ENCODE measurements at regions not wholly inside any gene's neighbourhood (a gene's known extent, or its start where the extent isn't known, plus 50 kb on each side); places are given as distances from the start of the nearest gene placed in this dataset.

- 86 to 94% methylated on average over 4 of the region's 4 CpGs for WGBS, 2 donors
- H3K4me3 ChIP-seq = no peak overlapping the region
- H3K9me3 ChIP-seq = no peaks in the 10 kb centered on the region
- intact Hi-C loops (cut with DNase I; ENCODE audit: low total_unique reads) = no loop called here
- no peaks in the 10 kb centered on the region for H3K4me1 ChIP-seq
- H3K36me3 ChIP-seq (ENCODE audit: low read depth, missing control alignments) = no peaks in the 10 kb centered on the region
- TF ChIP-seq POLR2A (IDR thresholded peaks at IDR 0.05) (no peak), CTCF (IDR thresholded peaks at IDR 0.05) (no peak)
- no peaks in the 10 kb centered on the region for H3K27me3 ChIP-seq
- no peak for DNase-seq
- H3K27ac ChIP-seq = no peak overlapping the region
These were observed 70.0 kb downstream of the LMO4 start for GRCh38 chr1:87398641-87399040.

GRCh38 chr1:87399264-87399663, 70.6 kb downstream of the LMO4 start:
- TF ChIP-seq CTCF (IDR thresholded peaks at IDR 0.05) (no peak), POLR2A (IDR thresholded peaks at IDR 0.05) (no peak)
- H3K4me1 ChIP-seq = no peaks in the 10 kb centered on the region
- no peak overlapping the region for H3K4me3 ChIP-seq
- H3K27ac ChIP-seq = no peak overlapping the region
- DNase-seq = no peak
- intact Hi-C loops (cut with DNase I; ENCODE audit: low total_unique reads) = no loop called here
- 94 to 97% methylated on average over 2 of the region's 2 CpGs for WGBS, 2 donors
- no peaks in the 10 kb centered on the region for H3K9me3 ChIP-seq
- no peaks in the 10 kb centered on the region for H3K27me3 ChIP-seq
- no peaks in the 10 kb centered on the region for H3K36me3 ChIP-seq (ENCODE audit: low read depth, missing control alignments)

- H3K9me3 ChIP-seq = no peaks in the 10 kb centered on the region
- H3K27ac ChIP-seq = no peak overlapping the region
- intact Hi-C loops (cut with DNase I; ENCODE audit: low total_unique reads) = no loop called here
- H3K36me3 ChIP-seq (ENCODE audit: low read depth, missing control alignments) = no peaks in the 10 kb centered on the region
- DNase-seq = no peak
- WGBS, 2 donors = 63 to 75% methylated on average over 4 of the region's 4 CpGs
- no peak overlapping the region for H3K4me3 ChIP-seq
- no peaks in the 10 kb centered on the region for H3K27me3 ChIP-seq
- TF ChIP-seq CTCF (IDR thresholded peaks at IDR 0.05) (no peak), POLR2A (IDR thresholded peaks at IDR 0.05) (no peak)
- H3K4me1 ChIP-seq = no peaks in the 10 kb centered on the region
These were observed 71.0 kb downstream of the LMO4 start for GRCh38 chr1:87399701-87400100.

- no peaks in the 10 kb centered on the region for H3K9me3 ChIP-seq
These were observed 72.1 kb downstream of the LMO4 start for GRCh38 chr1:87400813-87401212.

More at GRCh38 chr1:87400813-87401212, 72.1 kb downstream of the LMO4 start:
- TF ChIP-seq POLR2A (IDR thresholded peaks at IDR 0.05) (no peak), CTCF (IDR thresholded peaks at IDR 0.05) (no peak)
- no peaks in the 10 kb centered on the region for H3K4me1 ChIP-seq
- WGBS, 2 donors = 77 to 82% methylated on average over 1 of the region's 1 CpG
- H3K36me3 ChIP-seq (ENCODE audit: low read depth, missing control alignments) = no peaks in the 10 kb centered on the region
- no peaks in the 10 kb centered on the region for H3K27me3 ChIP-seq
- intact Hi-C loops (cut with DNase I; ENCODE audit: low total_unique reads) = no loop called here
- H3K4me3 ChIP-seq = no peak overlapping the region
- DNase-seq = no peak
- no peak overlapping the region for H3K27ac ChIP-seq

Measured in testis (tissue), 2 donors.